DMS153 treated with DMSO at 0.1 percent for 48 hours (cell line): ENCODE measurements at regions not wholly inside any gene's neighbourhood (a gene's known extent, or its start where the extent isn't known, plus 50 kb on each side); places are given as distances from the start of the nearest gene placed in this dataset.
"Not testable (repeated sequence)": the region's sequence is repeated elsewhere in the genome, so short reads cannot be mapped to it uniquely, and the experiment has no call there.

Experiments used
- DNase-seq: peaks from one replicate; lab custom pipeline; 2025; ENCODE audit not compliant: unreplicated experiment; lab: John Stamatoyannopoulos, UW

DNA sequence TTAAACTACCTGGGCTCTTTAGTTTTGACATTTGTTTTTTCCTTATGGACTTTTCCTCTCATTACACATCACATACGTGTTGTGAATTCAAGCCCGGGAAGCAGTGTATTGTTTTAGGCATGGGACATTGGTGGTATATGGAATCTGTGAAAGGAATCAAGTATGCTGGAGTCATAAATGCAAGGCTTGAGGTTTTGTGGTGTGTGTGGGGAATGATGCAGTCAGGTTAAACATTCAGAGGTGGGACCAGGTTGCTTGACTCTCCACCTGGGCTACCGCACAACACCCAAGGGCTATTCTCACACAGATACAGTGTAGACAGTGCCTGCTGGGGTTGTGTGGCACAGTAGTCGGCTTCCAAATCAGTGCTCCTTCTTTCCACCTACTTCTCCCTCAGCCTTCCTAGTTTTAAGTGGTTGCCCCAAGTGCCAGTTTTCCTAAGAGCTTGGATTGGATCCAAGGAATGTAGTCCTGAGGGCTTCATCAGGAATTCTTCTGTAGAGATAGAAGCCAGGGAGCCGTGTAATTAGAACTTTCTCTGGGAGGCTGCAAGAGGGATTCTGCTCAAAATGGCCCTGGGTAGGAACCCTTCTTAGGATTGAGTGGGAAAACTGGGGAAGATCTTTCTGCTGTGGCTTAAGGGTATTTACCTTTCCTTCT is 243.7 kb downstream of the C12orf75 start:
- DNase-seq: no peak

DNA sequence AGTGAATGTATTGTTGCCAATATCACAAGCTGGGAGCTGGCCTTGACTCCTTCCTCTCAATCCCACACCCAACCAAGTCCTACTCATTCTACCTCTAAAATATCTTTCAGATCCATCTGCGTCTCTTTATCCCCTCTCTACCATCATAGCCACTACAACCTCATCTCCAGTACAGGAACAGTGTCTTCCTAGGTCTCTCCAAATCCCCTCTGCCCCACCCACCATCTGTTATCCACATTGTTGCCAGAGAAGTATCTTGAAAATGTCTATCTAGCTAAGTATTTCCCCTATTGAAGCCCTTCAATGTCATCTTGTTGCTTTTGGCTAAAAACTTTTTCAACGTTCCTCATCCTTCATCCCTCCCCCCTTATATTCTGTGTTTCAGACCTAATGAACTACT is 244.7 kb downstream of the C12orf75 start:
- no peak for DNase-seq

DNA sequence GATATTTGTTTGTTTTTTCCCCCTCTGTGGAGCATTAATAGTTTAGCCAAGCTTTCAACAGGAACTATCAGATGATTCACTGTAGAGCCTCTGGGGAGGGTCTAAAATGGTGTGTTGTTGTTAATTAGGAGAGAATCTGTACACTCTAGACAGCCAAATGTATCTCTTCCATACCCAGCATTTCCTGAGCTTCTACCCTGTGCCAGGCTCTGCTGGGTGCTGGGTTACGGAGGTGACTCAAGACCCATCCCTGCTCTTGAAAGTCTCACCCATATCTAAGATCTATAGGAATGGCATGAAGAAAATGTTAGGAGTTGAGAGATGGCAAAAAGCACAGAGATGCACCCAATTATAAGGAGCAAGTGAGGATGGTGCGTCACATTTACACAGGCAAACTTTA is 245.8 kb downstream of the C12orf75 start:
- DNase-seq: no peak

DNA sequence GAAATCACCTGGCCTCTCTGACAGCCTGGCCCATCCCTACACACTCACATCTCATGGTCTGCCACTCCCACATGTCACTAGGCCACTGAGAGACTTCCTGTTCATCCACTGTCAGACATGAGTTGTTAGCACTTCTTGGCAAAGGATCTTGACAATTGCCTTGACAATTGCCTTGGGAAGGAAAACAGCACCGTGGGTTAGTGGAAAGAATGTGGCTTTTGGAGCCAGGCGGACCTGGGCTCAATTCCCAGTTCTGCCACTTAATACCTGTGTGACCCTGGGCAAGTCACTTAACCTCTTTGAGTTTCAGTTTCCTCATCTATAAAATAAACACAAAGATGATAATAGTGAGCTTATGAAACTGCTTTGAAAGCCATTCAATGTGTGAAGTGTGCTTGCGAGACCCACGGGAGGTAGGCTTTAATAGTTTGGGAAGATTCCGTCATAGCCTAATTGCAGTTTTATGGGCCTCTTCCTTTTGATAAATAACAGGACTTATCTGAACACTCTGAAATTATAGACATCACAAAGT is 250.4 kb downstream of the C12orf75 start:
- no peak for DNase-seq

DNA sequence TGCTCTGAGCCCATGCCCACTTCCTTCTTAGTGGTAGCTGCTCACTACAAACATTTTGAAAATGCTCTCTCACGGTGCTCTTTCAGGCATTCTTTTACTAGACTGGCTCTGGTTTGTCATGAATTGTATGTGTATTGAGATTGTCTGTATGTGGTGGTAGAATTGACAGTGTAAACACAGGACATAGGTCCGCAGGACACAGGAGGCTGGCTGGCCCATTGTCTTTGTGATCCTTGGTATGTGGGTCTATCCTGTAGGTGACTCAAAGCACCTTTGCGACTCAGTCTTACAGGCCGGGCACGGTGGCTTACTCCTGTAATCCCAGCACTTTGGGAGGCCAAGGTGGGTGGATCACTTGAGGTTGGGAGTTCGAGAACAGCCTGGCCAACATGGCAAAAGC is 250.9 kb downstream of the C12orf75 start:
- no peak for DNase-seq

DNA sequence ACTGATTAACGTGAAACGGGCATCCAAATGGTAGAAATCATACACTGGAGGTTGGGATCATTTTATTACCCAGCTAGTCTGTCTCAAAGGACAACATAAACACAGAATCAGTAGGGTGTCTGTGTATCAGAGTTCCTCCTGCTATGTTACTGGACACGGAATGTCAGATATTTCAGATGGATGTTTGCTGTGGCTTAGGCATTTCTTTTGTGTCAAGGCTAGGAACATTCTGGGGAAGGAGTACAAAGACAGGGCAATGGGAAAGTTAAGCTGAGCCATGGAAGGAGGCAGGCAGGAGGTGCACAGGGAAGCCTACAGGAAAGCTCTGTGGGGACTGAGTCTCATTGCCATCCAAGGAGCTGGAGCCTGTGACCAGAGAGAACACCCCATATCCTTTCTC is 254.6 kb downstream of the C12orf75 start:
- DNase-seq: no peak

DNA sequence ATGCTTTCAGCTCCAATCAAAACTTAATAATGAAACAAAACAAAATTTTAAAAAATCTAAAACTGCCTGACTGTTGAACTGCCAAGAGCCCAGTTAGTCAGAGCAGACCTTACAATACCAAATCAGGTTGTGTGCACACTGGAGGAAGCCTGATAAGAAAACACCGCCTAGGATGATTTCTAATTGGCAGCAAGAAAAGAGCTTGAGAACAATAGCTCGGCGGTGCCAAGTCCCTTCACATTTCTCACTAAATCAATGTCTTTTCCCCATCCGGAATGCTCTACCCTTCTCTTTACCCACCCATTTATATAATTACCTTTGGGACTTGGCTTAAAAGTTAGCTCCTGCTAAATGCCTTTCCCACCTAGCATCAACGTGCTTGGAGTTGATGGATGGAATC is 256.7 kb downstream of the C12orf75 start:
- DNase-seq: no peak

DNA sequence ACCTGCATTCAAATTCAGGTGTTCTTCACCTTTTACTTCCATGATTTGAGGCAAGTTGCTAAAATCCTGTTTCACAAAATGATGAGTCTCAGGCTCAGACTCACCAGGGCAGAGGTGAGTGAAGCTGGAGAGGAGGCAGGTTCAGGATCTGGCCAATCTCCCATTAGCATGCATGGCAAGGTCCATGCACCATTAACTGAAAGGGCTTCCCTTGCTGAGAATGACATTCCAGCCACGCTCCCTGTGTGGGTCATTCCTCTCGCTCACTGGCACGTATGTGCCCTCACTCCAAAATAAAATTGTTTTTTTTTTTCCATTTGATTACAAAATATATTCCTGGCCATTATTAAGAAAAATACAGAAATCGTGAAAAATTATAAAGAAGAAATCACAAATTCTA is 257.6 kb downstream of the C12orf75 start:
- no peak for DNase-seq

DNA sequence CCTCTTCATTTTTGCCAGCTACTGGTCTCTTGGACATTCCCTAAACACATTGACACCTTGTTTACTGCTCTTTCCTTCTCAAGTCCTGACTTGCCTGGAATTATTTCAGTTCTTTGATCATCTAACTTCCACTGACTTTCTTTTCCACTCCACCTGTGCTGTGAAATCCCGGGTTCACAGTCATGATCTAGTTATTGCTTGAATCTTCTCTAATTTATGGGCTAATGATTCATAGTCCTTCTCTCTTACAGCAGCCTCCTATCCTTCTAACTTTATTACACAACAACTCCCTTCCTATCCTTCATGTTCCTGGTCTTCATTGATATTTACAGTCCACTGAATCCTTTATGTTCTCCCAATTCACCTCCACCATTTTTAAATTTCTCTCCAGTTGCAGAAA is 260.1 kb downstream of the C12orf75 start:
- no peak for DNase-seq

DNA sequence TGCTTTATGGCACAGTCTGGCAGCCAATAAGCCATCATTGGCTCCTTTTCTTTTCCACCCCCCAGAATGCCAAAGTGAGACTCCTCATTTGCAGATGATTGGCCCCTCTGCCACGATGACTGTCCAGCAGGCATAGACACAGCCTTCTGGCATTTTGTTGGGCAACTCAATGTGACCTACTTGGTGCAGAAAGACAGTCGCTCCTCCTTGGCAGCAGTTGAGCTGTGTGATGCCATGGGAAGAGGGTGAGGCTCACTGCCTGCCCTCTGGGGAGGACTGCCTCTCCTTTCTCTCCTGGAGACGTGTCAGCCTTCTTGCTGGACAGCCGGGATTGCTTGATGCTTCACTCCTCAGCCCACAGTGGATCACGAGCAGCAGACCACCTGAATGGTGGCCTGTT is 264.9 kb downstream of the C12orf75 start:
- DNase-seq: no peak

DNA sequence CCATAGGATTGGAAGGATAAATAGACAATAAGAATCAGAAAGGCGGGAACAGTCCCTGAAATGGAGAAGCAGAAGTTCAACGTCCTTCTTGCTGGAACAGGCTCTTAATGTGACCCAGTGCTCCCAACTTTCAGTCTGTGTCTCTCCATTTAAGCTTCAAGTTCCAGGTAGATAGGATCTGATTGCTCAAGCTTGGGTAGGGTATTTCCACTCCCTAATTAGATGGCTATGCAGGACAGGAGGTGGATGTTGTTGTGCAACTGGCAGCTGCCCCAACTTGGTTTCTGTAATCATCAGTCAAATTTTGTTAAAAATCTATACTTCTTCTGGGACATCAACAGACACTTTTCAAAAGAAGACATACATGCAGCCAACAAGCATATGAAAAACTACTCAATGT is 266.2 kb downstream of the C12orf75 start:
- DNase-seq: no peak

DNA sequence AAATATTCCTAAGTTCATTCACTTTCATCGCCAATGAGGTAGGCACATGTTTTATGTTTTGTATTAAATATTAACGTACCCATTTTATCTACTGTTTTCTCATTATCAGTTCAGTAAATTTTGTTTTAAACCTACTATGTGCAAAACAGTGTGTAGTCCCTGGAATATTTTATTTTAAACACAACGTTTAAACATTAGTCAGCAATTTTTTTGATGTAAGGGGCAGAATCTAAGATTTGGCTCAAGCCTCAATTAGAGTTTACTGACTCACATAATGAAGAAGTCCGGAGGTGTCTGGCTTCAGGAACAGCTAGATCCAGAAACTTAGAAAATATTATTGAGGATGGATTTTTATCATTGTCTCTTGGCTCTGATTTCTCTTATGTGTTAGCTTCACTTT is 267.5 kb downstream of the C12orf75 start:
- no peak for DNase-seq

DNA sequence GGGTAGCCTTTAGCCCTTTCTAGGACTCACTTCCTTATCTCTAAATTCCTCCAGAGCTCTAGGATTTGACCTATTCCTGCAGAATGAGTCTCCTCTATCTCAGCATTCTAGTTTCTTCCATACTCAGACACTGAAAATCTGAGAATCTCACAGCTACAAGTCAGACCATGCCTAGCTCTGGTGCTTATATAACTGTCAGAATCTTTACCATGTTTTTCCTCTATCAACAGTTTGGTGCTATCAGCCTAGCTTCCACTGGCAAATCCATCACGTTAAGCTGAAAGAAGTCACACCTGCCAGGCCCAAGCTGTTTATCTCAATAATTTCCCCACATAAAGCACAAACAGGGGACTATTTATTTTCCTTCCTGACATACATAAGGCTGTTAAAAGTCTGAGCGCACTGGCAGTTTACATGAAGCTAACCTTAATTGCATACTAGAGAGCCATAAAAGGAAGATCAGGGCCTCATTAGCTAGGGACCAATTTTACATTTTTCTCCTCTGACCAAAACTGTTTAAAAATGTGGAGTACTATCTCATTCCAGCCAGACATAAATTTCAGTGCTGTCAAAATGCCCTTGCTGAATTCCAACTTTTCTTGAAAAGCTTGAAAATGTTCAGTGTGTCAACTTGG is 270.5 kb downstream of the C12orf75 start:
- no peak for DNase-seq

DNA sequence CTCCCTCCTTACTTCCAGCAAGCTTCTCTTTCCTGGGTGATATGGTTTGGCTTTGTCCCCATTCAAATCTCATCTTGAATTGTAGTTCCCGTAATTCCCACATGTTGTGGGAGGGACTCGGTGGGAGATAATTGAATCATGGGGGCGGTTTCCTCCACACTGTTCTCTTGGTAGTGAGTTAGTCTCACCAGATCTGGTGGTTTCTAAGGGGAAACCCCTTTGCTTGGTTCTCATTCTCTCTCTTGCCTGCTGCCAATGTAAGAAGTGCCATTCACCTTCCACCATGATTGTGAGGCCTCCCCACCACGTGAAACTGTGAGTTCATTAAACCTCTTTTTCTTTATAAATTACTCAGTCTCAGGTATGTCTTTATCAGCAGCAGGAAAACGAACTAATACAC is 271.8 kb downstream of the C12orf75 start:
- DNase-seq: not testable (repeated sequence)

DNA sequence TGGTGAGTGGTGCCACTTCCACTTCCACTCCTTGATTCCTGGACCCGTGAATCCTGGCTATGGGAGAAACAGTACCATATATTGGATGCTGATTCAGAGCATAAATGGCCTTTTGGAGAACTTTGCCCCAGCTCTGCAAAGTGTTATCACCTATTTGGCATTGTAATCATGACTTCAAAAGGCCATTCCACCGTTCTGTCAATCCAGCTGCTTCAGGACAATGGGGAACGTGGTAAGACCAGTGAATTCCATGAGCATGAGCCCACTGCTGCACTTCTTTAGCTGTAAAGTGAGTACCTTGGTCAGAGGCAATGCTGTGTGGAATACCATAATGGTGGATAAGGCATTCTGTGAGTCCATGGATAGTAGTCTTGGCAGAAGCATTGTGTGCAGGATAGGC is 273.8 kb downstream of the C12orf75 start:
- DNase-seq: not testable (repeated sequence)

DNA sequence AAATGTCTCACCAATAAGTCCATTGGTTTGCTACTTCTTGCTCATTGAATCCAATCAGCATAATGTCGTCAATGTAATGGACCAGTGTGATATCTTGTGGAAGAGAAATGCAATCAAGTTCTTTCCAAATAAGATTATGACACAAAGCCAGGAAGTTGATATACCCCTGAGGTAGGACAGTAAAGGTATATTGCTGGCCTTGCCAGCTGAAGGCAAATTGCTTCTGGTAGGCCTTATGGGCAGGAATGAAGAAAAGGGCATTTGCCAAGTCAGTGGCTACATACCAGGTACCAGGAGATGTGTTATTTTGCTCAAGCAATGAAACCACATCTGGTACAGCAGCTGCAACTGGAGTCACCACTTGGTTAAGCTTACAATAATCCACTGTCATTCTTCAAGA is 276.1 kb downstream of the C12orf75 start:
- not testable (repeated sequence) for DNase-seq

DNA sequence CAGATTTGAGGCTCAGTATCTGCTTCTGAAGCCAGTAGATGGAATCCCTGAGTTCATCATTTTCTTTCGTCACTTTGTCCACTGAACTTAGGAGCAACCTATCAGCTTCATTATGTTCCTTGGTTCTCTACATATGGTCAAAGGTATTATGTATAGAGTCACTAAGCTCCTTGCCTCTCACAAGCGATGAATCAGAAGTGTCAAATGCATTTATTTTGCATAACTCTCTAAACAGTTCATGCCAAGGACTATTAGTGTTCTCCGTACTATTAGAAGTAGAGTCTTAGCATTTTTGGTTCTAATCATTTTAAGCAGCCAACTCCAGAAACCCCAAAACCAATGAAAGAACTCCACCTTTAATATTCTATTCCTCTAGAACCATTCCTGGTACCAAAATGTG is 278.5 kb downstream of the C12orf75 start:
- not testable (repeated sequence) for DNase-seq

DNA sequence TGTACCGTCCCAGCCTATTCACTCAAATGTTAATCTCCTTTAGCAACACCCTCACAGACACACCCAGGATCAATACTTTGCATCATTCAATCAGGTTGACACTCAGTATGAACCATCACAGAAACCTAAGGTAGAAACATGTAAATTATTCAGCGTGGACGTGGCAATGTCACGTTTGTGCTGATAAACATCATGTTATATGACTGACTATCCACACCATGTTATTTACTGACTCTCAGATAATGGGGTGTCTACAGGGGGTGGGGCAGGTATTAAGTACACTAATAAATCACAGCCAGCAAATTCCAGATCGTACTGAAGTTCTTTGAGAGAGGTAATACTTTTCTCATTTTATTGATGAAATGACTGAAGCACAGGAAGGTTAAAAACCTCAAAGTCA is 280.0 kb downstream of the C12orf75 start:
- DNase-seq: no peak

DNA sequence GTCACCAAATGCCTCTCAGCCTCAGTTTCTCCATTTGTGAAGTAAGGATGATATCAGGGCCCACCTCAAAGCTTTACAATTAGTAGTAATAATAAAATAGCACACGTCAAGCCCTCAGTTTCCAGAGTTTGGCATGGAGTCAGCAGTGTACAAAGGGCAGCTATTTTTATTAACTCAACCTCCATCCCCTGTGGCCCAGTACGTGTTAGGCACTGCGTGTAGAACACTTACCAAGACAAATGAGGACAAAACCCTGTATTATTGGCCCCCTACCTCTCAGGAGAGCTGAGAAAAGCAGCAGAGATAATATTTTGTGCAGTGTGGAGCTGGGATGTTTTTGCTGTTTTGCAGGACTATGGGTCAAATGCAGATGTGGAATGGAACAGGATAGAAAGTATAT is 280.8 kb downstream of the C12orf75 start:
- DNase-seq: no peak

DNA sequence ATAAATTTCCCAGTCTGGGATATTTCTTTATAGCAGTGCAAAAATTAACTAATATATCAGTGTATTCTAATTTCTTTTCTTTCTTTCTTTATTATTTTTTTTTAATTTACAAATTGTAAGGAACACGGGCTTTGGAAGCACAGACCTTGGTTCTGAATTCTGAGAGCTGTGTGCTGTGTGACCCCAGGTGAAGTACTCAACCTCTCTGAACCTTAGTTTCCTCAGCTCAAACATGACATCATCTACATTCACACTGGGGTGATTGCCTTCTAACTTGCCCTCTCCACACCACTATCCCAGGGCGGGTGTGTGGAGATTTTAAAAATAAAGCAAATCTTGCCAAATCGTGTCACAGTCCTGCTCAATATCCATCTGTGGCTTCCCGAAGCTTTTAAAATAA is 282.8 kb downstream of the C12orf75 start:
- no peak for DNase-seq

DNA sequence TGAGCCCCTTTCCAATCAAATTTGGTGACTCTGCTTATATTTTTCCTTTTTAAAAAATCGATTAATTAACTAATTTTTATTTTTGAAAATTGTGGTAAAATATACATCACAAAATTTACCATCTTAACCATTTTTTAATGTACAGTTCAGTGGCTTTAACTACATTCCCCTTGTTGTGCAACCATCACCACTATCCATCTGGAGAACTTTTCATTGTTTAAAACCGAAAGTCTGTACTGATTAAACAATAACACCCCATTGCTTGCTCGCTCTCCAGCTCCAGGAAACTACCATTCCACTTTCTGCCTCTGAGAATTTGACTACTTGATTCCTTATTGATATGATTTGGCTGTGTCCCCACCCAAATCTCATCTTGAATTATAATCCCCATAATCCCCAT is 283.4 kb downstream of the C12orf75 start:
- peak; percentile 13 for DNase-seq

DNA sequence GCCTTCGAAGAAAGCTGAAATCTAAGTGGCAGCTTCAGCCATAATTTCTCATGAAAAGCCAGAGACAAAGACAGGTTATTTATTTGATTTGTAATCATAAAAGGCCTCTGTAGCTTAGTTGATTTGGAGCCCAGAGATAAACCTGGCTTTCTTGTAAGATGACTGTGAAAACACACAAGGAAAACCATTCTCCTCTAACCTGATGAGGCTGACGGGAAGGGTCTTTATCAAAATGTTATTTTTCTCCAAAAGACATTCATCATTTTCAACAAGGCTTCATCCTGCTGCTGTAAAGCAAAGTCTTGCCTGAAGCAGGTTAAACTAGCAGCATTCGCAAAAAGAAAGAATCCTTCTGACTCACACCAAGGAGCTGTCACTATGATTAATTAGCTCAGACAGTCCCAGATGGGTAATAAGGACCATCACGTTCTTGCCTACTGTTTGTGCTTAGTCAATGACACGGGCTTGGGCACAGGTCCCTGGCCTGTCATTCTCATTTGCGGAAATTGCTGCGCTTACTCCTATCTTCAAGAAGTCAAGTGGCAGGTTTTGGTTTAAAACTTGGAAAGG is 286.6 kb downstream of the C12orf75 start:
- DNase-seq: no peak

DNA sequence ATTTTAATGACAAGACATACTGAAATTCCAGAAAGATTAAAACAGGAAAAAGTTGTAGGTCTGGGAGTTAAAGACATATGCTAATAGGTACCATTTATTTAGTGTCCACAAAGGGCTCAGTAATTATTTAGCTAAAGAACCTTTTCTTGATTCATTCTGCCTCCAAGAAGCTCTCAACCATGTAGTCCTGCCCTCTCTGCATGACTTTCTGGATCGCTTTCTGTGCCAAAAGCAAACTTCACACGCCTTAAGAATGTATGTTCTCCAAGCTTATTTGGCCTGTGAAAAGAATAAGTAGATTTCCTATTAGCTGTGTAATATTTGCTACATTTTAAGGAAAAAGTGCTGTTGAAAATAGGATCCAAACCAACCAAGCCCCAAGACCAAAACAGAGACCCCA is 291.7 kb downstream of the C12orf75 start:
- no peak for DNase-seq
